Suppressor macrophage (primary cell): ENCODE measurements at regions not wholly inside any gene's neighbourhood (a gene's known extent, or its start where the extent isn't known, plus 50 kb on each side); places are given as distances from the start of the nearest gene placed in this dataset.
"Not testable (repeated sequence)": the region's sequence is repeated elsewhere in the genome, so short reads cannot be mapped to it uniquely, and the experiment has no call there.

ENCODE experiments used
- DNase-seq, 4 experiments: peaks; one replicate each; pipeline ENCODE4 v3.0.0-alpha.2; 2020 to 2022

GRCh38 chrX:138928737-138929459 lies 217.4 kb upstream of the FGF13 start:
- DNase-seq = peak in 2 of 4 experiments; percentile 13 to 25

- peak; percentile 34 to 70 (median 49) for DNase-seq
Measured at GRCh38 chrX:138925330-138925729, 213.8 kb upstream of the FGF13 start.

DNA sequence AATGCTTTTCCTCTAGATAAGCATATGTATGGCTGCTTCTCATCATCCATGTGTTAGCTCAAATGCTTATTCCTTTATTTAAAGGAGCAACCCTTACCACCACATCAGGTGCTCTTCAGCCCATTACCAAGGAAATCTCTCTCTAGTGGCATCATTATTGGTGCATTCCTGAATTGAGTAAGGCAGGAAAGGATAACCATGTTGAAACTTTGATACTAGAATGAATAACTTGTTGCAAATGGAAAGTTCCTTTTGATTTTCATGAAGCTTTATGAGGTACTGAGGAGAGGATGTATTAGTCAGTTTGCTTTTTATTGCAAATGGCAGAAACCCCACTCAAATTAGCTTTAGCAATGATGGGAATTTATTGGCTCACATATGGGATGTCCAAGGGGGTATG lies 212.3 kb upstream of the FGF13 start:
- DNase-seq = no peak

- DNase-seq = no peak
Measured at GRCh38 chrX:138921031-138921430, 209.5 kb upstream of the FGF13 start.

- no peak for DNase-seq
Measured at GRCh38 chrX:138917781-138918180, 206.3 kb upstream of the FGF13 start.

GRCh38 chrX:138914767-138915166 lies 203.2 kb upstream of the FGF13 start:
- DNase-seq = no peak

- DNase-seq = no peak
Measured at GRCh38 chrX:138908577-138908976, 197.1 kb upstream of the FGF13 start.

DNA sequence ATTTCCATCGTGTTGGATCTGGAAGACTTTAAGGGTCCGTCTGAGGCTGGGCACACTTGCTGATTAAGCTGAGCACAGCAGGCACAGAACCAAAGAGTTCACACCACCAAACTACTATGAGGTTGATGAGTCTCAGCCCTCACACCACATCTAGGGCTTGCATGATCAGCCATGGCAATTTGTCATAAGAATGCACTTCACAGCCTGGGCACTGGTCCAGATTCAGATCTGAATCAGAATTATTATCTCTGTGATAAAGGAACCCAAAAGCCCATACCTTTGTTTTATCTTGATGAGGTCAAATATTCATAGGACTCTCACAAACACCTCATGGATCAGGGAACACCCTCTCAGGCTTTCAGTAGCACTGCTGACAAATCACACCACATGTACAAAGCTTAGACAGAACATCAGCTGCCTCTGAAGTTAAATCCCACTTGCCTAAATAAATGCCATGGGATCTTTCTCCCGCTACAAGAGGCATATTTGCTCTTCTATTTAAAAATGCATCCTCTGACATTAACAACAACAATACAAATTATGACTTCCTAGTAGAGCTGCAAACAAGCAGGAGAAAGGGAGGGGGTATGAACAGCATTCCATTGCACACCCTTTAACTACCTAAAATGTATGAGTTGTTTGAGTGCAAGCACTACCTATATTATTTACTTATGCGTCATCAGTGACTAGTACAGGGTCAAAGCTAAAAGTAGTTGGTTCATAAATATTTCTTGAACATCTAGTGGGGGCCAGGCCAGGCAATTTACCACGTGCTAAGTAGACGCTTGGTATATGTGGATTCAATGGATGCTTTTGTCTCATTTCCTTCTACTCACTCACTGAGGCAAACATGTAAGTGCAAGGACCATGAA lies 186.3 kb upstream of the FGF13 start:
- DNase-seq = no peak

DNA sequence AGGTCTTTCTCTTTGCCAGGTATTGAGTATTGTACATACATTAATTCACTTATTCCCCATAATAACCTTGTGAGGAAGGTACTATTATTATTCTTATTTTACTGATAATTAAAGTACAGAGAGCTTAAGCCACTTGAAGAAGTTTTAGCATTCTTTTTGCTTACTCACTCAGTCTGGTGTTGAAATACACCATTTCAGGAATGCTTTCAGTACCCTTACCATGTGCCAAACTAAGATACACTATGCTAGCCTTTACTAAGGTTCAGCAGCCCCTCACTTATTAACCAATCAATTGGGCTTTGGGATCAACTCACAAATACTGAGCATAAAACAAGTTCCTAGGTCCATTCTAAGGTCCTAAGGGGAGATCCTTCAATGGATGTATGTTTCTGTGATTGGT lies 179.0 kb upstream of the FGF13 start:
- DNase-seq = no peak

DNA sequence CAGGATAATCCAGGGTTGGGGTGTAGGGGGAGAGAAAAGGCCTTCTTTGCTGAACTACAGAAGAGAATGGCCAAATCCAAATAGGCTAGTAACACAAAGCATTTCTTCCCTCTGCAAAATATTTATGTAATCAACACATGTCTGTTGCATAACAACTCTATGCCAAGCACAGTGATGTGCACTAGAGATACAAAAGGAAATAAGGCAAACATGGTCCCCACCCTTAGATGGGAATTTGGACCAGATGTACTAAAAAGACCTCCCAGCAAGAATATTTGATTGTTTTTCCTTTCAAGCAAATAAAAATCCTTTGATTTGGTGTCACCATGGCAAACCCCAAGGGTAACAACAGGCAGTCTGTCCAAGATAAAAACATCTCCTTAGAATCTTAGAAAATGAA lies 177.6 kb upstream of the FGF13 start:
- no peak for DNase-seq

- DNase-seq = no peak
Measured at GRCh38 chrX:138886769-138887168, 175.3 kb upstream of the FGF13 start.

GRCh38 chrX:138885886-138886285 lies 174.4 kb upstream of the FGF13 start:
- DNase-seq = no peak

DNA sequence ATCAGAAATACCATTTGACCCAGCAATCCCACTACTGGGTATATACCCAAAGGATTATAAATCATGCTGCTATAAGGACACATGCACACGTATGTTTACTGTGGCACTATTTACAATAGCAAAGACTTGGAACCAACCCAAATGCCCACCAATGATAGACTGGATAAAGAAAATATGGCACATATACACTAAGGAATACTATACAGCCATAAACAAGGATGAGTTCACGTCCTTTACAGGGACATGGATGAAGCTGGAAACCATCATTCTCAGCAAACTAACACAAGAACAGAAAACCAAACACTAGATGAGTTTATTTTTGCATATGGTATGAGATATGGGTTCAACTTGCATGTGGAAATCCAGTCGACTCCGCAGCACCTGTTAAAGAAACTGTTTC lies 168.8 kb upstream of the FGF13 start:
- DNase-seq = not testable (repeated sequence)

GRCh38 chrX:138877746-138878145 lies 166.2 kb upstream of the FGF13 start:
- DNase-seq = no peak

DNA sequence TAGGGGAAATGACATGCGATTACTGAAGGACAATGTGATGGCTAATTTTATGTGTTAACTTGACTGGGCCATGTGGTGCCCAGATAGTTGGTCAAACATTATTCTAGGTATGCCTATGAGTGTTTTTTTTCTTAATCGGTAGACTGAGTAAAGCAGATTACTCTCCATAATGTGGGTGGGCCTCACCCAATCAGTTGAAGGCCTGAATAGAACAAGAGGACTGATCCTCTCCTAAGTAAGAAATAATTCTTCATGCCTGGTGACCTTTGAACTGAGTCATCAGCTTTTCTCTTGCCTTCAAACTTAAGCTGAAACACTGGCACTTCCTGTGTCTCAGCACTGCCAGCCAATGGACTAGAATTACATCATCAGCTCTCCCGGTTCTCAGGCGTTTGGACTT lies 164.0 kb upstream of the FGF13 start:
- DNase-seq = peak in 2 of 4 experiments; percentile 12

- DNase-seq = peak; percentile 24 to 65 (median 50)
Measured at GRCh38 chrX:138874271-138874935, 162.9 kb upstream of the FGF13 start.

- DNase-seq = not testable (repeated sequence)
Measured at GRCh38 chrX:138873640-138874039, 162.1 kb upstream of the FGF13 start.

GRCh38 chrX:138872537-138872936 lies 161.0 kb upstream of the FGF13 start:
- peak in 1 of 4 experiments; percentile 1 for DNase-seq

DNA sequence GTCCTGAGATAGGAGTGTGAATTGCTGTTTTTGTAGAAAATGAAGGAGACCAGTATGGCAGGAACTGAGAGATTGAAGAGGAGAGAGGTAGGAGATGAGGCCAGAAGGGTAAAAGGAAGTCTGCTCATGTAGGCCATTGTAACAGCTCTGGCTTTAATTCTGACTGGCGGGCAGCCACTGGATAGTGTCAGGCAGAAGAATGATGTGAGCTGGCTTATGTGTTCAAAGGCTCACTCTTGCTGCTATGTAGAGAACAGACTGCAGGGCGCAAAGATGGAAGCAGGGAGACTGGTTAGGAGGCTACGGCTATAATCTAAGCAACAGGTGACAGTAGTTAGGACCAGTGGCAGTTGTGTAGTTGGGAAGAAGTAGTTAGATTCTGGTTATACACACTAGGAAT lies 160.2 kb upstream of the FGF13 start:
- DNase-seq = no peak

DNA sequence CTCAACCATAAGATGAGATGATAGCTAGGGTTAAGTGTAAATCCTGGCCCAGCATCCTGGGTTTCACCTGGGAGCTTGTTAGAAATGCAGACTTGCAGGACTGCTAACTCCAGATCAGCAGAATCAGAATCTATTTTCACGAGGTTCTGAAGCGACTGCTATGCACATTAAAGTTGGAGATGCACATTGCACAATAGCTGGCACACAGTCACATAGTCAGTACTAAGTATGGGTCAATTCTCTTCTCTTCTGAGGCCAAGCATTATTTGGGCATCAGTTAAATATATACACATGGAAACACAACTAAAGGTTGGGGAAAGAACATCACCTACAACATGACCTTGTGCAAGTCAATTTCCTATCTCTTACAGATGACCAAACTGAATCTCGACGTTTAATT lies 155.1 kb upstream of the FGF13 start:
- no peak for DNase-seq

GRCh38 chrX:138865093-138865649 lies 153.7 kb upstream of the FGF13 start:
- no peak for DNase-seq

GRCh38 chrX:138859421-138859820 lies 147.9 kb upstream of the FGF13 start:
- DNase-seq = no peak

DNA sequence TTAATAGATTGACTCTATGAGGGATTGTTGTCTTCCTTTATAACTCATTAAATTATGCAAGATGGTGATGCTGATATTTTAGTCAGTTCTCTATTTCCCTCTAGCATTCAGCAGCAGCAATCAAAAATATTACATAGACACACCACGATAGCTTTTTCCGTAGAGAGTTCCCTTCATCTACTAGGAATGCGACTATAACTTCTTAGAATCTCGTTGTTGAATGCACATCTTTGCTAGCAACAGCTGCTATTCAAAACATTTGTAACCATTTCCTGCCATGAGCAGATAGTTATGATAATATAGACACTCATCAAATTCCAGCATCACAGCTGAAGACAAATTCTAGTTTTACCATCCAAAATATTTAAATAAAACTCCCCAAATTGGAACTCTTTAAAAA lies 147.4 kb upstream of the FGF13 start:
- peak in 1 of 4 experiments; percentile 7 for DNase-seq
